ENCODE measurements at regions not wholly inside any gene's neighbourhood (a gene's known extent, or its start where the extent isn't known, plus 50 kb on each side); places are given as distances from the start of the nearest gene placed in this dataset.

- Histone ChIP-seq H3K36me3 (replicated peaks in 1 of 2; ENCODE audit: control insufficient read depth in 1 of 2, insufficient read depth in 2 of 2, low read length in 1 of 2) (no peaks in the 10 kb centered on the region), H4K20me1 (ENCODE audit: insufficient read depth) (no peaks in the 10 kb centered on the region), H3K9me3 (no peaks in the 10 kb centered on the region), H2AFZ (ENCODE audit: low read depth) (no peak overlapping the region), H3K27me3 (ENCODE audit: insufficient read depth) (no peaks in the 10 kb centered on the region), H3K4me3 (ENCODE audit: low read depth in 2 of 2, low read length in 1 of 2) (no peak overlapping the region), H3F3A (replicated peaks; ENCODE audit: insufficient read depth) (no peaks in the 10 kb centered on the region), H3K79me2 (ENCODE audit: insufficient read depth) (no peaks in the 10 kb centered on the region), H3K9ac (no peak overlapping the region), H3K9me2 (no peaks in the 10 kb centered on the region), H3K4me1 (ENCODE audit: control insufficient read depth in 1 of 2, insufficient read depth in 2 of 2, low read depth in 1 of 2, low read length in 1 of 2) (peaks cover 0 to 30% of the 10 kb centered on the region in 2 experiments; a peak in 3 of 4 replicates), H3K27ac (ENCODE audit: low read depth in 2 of 2, low read length in 1 of 2) (no peak overlapping the region), H3K4me2 (no peak overlapping the region)
- no peak for DNase-seq
- TF ChIP-seq SMC3 (IDR thresholded peaks at IDR 0.05; ENCODE audit: low read depth, low read length) = no peak
- no peak for TF ChIP-seq POLR2AphosphoS5 (IDR thresholded peaks at IDR 0.05; ENCODE audit: low read depth, low read length)
- TF ChIP-seq EP300 (IDR thresholded peaks at IDR 0.05; ENCODE audit: borderline replicate concordance in 1 of 2, low read depth in 1 of 2, low read length in 1 of 2) = no peak
- TF ChIP-seq IRF3 (IDR thresholded peaks at IDR 0.05; ENCODE audit: low read depth, low read length) = no peak
- no peak for TF ChIP-seq PBX3 (IDR thresholded peaks at IDR 0.05)
- TF ChIP-seq REST (IDR thresholded peaks at IDR 0.05; ENCODE audit: low read depth, low read length) = no peak
- TF ChIP-seq YY1 (IDR thresholded peaks at IDR 0.05; ENCODE audit: low read depth) = no peak
- TF ChIP-seq FOXM1 (IDR thresholded peaks at IDR 0.05; ENCODE audit: low read depth) = no peak
- TF ChIP-seq GATA2 (CRISPR knock-in tag; IDR thresholded peaks at IDR 0.05) = no peak
- TF ChIP-seq SIN3A (IDR thresholded peaks at IDR 0.05; ENCODE audit: borderline replicate concordance, low read depth, low read length) = no peak
- WGBS (ENCODE audit: low lambda C conversion rate) = 96% methylated on average over 3 of the region's 3 CpGs
- ChIA-PET POLR2A (no interaction called here), CTCF (interaction anchor here (0.7 to 3.0 kb wide), 3 partner anchors 189 to 730 kb away, joined by 3 to 9 read pairs (median 4); no protein-coding TSS in a partner anchor)
These were observed 248.0 kb downstream of the HIVEP2 start for GRCh38 chr6:142697001-142697335.

GRCh38 chr6:142697922-142698321 is 247.1 kb downstream of the HIVEP2 start:
- no peaks in the 10 kb centered on the region for H4K20me1 ChIP-seq (ENCODE audit: insufficient read depth)
- no peak overlapping the region for H2AFZ ChIP-seq (ENCODE audit: low read depth)
- no peaks in the 10 kb centered on the region for H3K27me3 ChIP-seq (ENCODE audit: insufficient read depth)
- H3K9me3 ChIP-seq = no peaks in the 10 kb centered on the region
- no peak overlapping the region for H3K9ac ChIP-seq
- peaks cover 3 to 37% of the 10 kb centered on the region in 2 experiments; a peak in 3 of 4 replicates for H3K4me1 ChIP-seq (ENCODE audit: control insufficient read depth in 1 of 2, insufficient read depth in 2 of 2, low read depth in 1 of 2, low read length in 1 of 2)
- no peaks in the 10 kb centered on the region for H3K79me2 ChIP-seq (ENCODE audit: insufficient read depth)
- H3K27ac ChIP-seq (ENCODE audit: low read depth in 2 of 2, low read length in 1 of 2) = no peak overlapping the region; a peak in 1 of 4 replicates
- no peak overlapping the region for H3K4me2 ChIP-seq
- CTCF ChIA-PET = interaction anchor here (1.0 to 3.0 kb wide), 6 partner anchors 15 to 640 kb away, joined by 3 to 9 read pairs (median 4); no protein-coding TSS in a partner anchor
- 91% methylated on average over 4 of the region's 4 CpGs for WGBS (ENCODE audit: low lambda C conversion rate)
- no peak for TF ChIP-seq TAF1 (IDR thresholded peaks at IDR 0.05; ENCODE audit: borderline replicate concordance, low read depth, low read length)
- no peak for TF ChIP-seq PBX3 (IDR thresholded peaks at IDR 0.05)
- no peak for TF ChIP-seq JUND (IDR thresholded peaks at IDR 0.05)
- TF ChIP-seq EP300 (IDR thresholded peaks at IDR 0.05; ENCODE audit: borderline replicate concordance in 1 of 2, low read depth in 1 of 2, low read length in 1 of 2) = no peak
- TF ChIP-seq MAX (IDR thresholded peaks at IDR 0.05; ENCODE audit: low read depth) = no peak
- TF ChIP-seq RXRA (IDR thresholded peaks at IDR 0.05; ENCODE audit: borderline replicate concordance, low read depth) = no peak
- no peaks in the 10 kb centered on the region for H3K36me3 ChIP-seq (replicated peaks in 1 of 2; ENCODE audit: control insufficient read depth in 1 of 2, insufficient read depth in 2 of 2, low read length in 1 of 2)
- H3F3A ChIP-seq (replicated peaks; ENCODE audit: insufficient read depth) = no peaks in the 10 kb centered on the region
- DNase-seq = no peak
- no peak overlapping the region for H3K4me3 ChIP-seq (ENCODE audit: low read depth in 2 of 2, low read length in 1 of 2)
- no peaks in the 10 kb centered on the region for H3K9me2 ChIP-seq
- POLR2A ChIA-PET = no interaction called here

Data from SK-N-SH (cell line).